OCI-M1 (cell line): ENCODE measurements at regions not wholly inside any gene's neighbourhood (a gene's known extent, or its start where the extent isn't known, plus 50 kb on each side); places are given as distances from the start of the nearest gene placed in this dataset.

ENCODE experiments used
- DNase-seq: peaks from one replicate; lab custom pipeline; 2025; lab: John Stamatoyannopoulos, UW

- DNase-seq = no peak
These were observed 146.3 kb upstream of the TWIST2 start for GRCh38 chr2:238701341-238702206.

GRCh38 chr2:238702276-238703052, 145.4 kb upstream of the TWIST2 start:
- DNase-seq = no peak

DNA sequence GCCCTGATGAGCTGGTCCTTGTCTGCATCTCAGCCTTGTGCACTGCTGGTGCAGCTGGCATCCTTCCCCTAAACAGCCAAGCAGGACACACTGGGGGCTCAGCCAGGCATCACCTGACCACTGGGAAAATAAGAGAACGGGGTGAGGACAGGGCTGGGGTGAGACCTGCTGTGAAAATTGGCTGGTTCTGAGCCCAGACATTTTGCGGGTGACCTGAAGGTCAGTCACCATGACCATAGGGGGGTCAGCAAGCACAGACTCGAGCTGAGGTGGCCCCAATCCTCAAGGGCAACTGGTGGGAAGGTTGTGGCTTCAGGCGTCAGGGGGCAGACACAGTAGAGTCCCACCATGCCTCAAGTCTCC, 144.9 kb upstream of the TWIST2 start:
- DNase-seq = no peak

DNA sequence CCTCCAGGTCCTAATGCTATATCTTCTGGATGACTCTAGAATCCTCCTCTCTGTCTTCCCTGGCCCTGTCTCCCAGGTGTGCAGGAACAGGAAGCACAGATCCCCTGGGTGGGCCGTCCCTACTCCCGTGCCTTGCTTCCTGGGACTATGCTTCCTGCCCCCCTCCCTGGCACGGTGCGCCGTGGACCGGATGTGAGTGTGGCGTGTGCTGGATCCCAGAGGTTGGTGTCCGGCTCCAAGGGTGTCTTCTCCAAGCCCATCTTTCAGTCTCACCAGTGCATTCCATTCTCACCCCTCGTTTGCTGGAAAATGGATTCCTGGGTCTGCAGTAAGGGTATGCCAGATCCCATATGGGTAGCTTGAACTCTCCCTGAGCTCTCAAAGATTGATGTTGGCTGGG, 144.4 kb upstream of the TWIST2 start:
- no peak for DNase-seq

GRCh38 chr2:238704471-238705225, 143.2 kb upstream of the TWIST2 start:
- DNase-seq = no peak

DNA sequence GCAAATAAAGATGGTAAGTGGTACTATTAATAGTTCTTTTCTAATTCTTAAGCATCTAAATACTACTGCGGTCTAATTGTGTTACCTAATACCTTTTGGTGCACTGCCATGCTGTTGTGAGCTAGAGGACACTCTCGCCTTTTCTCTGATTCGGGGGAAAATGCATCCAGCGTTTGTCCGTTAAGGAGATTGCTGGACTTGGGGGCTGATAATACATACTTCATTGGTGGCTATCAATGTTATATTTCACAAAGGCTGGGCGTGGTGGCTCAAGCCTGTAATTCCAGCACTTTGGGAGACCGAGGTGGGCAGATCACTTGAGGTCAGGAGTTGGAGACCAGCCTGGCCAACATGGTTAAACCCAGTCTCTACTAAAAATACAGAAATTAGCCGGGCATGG, 141.7 kb upstream of the TWIST2 start:
- DNase-seq = no peak

GRCh38 chr2:238706673-238707072, 141.2 kb upstream of the TWIST2 start:
- DNase-seq = peak; percentile 2

DNA sequence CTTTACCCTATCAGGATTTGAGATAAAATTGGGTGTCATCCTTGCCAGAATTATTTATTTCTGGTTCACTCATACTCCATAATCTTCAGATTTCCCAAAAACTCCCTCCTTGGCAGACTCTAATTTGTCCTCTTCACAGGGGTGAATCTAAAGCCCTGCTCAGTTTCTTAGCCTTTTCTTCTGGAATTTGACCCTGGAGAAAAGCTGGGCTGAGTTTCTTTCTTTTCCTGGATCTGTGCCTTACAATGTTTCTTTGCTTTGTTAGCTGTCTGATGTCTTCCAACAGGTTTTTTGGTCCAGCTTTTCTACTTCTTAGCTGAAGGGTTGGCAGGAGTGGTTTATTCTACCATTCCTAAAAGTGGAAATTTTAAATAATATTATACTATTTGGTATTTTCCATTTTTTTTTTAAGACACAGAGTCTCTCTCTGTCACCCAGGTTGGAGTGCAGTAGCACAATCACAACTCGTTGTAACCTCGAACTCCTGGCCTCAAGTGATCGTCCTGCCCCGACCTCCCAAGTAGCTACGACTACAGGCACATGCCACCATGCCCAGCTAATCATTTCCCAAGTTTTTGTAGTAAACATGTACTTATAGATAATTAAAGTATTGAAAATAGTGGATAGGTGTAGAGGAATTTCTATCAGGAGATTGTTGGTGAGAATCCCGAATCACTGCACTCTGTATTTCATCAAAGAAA, 138.4 kb upstream of the TWIST2 start:
- DNase-seq = no peak

- DNase-seq = no peak
These were observed 137.7 kb upstream of the TWIST2 start for GRCh38 chr2:238710032-238710735.

DNA sequence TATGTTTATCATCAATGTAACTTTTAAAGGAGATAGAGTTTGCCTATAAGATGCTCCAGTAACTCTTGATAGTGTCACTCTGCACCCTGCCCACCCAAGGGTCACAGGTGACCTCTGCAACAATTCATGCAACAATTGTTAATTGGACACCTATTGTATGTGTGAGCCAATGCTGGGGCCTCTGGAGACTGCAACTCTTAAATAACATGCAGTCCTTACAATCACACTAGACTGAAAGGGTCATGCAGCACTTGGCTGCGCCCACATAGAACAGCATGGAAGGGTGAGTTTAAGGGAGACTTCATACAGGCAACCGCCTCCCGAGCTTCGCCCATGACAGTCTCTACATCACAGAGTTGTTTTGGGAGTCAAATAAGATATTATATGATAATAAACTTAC, 137.1 kb upstream of the TWIST2 start:
- DNase-seq = no peak

DNA sequence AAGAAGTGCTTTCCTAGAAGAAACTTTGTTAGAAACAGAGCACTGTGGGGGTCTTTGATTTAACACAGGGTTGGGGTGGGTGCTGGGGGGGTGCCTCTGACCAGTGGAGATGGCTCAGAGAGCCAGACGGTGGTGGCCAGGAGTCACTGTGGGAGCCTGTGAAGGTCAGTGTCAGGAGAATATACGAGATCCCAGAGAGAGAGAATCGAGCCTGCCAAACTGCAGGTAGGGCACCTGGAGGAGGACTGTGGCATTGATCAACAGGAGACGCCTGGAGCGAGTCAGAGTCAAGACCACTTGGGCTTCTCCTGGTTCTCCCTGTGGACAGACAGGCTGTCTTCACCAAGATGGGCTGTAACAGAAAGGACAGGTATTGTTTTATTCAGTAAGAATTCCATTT, 136.5 kb upstream of the TWIST2 start:
- no peak for DNase-seq

DNA sequence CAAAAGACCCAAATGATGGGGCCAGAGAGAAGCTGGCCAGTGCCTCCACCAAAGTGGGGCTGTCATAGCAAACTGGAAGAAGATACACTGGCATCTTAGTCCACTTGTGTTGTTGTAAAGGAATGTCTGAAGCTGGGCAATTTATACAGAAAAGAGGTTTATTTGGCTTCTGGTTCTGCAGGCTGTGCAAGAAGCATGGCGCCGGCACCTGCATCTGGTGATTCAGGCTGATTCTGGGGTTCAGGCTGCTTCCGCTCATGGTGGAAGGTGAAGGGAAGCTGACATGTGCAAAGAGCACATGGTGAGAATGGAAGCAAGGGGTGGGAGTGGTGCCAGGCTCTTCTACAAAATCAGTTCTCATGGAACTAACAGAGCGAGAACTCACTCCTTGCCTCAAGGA, 135.9 kb upstream of the TWIST2 start:
- no peak for DNase-seq

DNA sequence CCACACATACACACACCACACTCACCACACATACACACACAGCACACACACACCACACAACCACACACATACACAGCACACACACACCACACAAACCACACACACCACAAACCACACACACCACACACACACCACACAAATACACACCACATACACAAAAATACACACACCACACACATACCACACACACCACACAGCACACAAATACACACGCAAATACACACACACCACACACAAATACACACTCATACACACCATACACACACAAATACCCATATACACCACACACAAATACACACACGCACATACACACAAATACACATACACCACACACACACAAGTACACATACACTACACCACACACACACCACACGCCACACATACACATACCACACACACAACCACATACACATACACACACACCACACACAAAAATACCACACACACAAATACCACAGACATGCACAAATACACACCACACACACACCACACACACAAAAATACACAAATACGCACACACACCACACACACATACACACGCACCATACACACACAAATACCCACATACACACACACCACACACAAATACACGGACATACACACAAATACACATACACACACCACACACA, 134.6 kb upstream of the TWIST2 start:
- no peak for DNase-seq

DNA sequence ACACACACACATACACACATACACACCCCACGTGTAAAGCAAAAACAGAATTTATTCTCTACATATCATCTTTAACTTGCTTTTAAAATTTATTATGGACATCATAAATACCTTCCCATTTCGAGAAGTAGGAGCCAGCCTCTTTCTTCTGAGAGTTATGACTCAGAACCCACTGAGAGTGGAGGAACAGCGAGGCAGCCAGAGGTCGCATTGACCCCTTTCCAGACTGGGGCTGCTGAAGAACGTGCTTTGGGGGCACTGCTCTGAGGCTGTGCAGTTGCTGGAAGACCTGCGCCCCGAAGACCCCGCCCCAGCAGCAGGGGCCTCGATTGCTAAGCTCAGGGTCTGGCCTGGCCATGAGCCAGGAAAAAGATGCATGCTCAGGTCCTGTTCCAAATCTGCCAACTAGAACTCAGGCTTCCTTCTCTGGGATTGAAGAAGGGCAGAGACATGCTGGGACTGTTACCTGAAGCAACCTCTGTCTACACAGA, 133.8 kb upstream of the TWIST2 start:
- no peak for DNase-seq

DNA sequence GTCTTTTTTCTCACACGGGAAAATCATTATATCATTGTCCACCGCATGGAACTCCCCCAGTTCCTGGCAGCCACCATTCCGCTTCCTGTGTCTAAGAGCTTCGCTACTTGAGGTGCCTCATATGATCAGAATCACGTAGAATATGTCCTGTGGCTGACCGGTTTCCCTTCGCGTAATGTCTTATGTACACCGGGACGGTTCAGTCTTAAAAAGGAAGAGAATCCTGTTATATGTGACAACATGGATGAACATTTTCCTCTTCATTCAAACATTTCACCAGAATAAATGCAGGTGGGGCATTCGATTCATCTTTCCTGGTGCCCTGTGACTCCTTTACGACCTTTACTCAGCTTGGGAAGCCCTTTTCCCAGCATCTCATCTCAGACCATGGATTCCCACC, 131.7 kb upstream of the TWIST2 start:
- no peak for DNase-seq

GRCh38 chr2:238716585-238716984, 131.3 kb upstream of the TWIST2 start:
- DNase-seq = no peak

DNA sequence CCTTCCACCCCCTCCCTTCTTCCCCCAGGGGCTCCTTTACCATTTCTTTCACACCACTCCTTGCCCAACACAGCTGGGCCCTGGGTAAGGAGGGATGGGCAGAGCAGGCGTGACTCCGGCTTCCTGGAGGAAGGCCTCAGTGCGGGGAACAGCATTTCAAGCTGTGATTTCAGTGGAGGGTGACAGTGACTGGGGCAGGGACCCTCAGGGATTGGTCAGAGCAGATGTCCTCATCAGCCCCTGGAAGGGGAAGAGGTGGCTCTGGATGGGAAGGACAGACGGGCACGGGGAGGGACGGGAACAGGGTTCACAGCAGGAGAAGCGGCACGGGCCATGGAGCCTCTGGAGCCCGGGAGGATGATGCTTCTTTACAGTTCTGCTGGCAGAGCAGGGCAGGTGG, 130.8 kb upstream of the TWIST2 start:
- DNase-seq = no peak

GRCh38 chr2:238719641-238720040, 128.2 kb upstream of the TWIST2 start:
- no peak for DNase-seq

GRCh38 chr2:238720232-238720672, 127.6 kb upstream of the TWIST2 start:
- DNase-seq = peak; percentile 32

- DNase-seq = no peak
These were observed 125.7 kb upstream of the TWIST2 start for GRCh38 chr2:238722181-238722580.

GRCh38 chr2:238722883-238723282, 125.0 kb upstream of the TWIST2 start:
- no peak for DNase-seq
